GM23248 (cell line): ENCODE measurements at regions not wholly inside any gene's neighbourhood (a gene's known extent, or its start where the extent isn't known, plus 50 kb on each side); places are given as distances from the start of the nearest gene placed in this dataset.
A peak's percentile ranks its signal among the peaks of the same experiment; 100 is the strongest.
"Not testable (repeated sequence)": the region's sequence is repeated elsewhere in the genome, so short reads cannot be mapped to it uniquely, and the experiment has no call there.

Experiments
- DNase-seq: peaks from one replicate; pipeline ENCODE4 v3.0.0-alpha.2; 2015
- H2AFZ ChIP-seq: fragments of 200-600 bp; sonication (generic); 2 replicates; pipeline ENCODE4 v1.6.1; 2016; ENCODE audit warnings: antibody characterized with exemption
- H3F3A ChIP-seq: fragments of 200-600 bp; sonication (generic); 2 replicates; pipeline ENCODE4 v1.6.1; 2016; ENCODE audit warnings: mild to moderate bottlenecking, antibody characterized with exemption, mixed run types; ENCODE audit not compliant: insufficient read depth
- H3K27ac ChIP-seq: fragments of 200-600 bp; sonication (generic); 2 replicates; pipeline ENCODE4 v1.5.1; 2016; ENCODE audit warnings: mild to moderate bottlenecking
- H3K27me3 ChIP-seq: fragments of 200-600 bp; sonication (generic); replicated peaks from 2 replicates; pipeline ENCODE4 v1.6.1; 2016; ENCODE audit warnings: mild to moderate bottlenecking; ENCODE audit not compliant: insufficient read depth
- H3K36me3 ChIP-seq: fragments of 200-600 bp; sonication (generic); 2 replicates; pipeline ENCODE4 v1.6.1; 2016; ENCODE audit warnings: low read depth, mild to moderate bottlenecking
- H3K4me1 ChIP-seq: fragments of 200-600 bp; sonication (generic); 2 replicates; pipeline ENCODE4 v1.6.1; 2016; ENCODE audit warnings: mild to moderate bottlenecking; ENCODE audit not compliant: insufficient read depth
- H3K4me2 ChIP-seq: fragments of 200-600 bp; sonication (generic); one replicate; pipeline ENCODE4 v1.6.1; 2016; ENCODE audit warnings: mild to moderate bottlenecking; ENCODE audit not compliant: unreplicated experiment
- H3K4me3 ChIP-seq: fragments of 200-600 bp; sonication (generic); 2 replicates; pipeline ENCODE4 v1.5.1; 2016; ENCODE audit warnings: mild to moderate bottlenecking
- H3K79me2 ChIP-seq: fragments of 200-600 bp; sonication (generic); 2 replicates; pipeline ENCODE4 v1.6.1; 2016; ENCODE audit warnings: mild to moderate bottlenecking; ENCODE audit not compliant: insufficient read depth
- H3K9ac ChIP-seq: fragments of 200-600 bp; sonication (generic); 2 replicates; pipeline ENCODE4 v1.6.1; 2016; ENCODE audit warnings: mild to moderate bottlenecking
- H3K9me2 ChIP-seq: fragments of 200-600 bp; sonication (generic); 2 replicates; pipeline ENCODE4 v1.6.1; 2016; ENCODE audit warnings: mixed run types, mild to moderate bottlenecking, moderate library complexity; ENCODE audit not compliant: insufficient read depth
- H3K9me3 ChIP-seq: fragments of 200-600 bp; sonication (generic); one replicate; pipeline ENCODE4 v1.6.1; 2017; ENCODE audit warnings: low read depth
- H4K20me1 ChIP-seq: fragments of 200-600 bp; sonication (generic); 2 replicates; pipeline ENCODE4 v1.6.0; 2016; ENCODE audit not compliant: insufficient read depth
- EZH2 ChIP-seq: fragments of 200-600 bp; sonication (generic); IDR thresholded peaks from 2 replicates; pipeline ENCODE4 v1.6.1; 2018; ENCODE audit warnings: antibody characterized with exemption, mild to moderate bottlenecking; ENCODE audit not compliant: insufficient read depth, poor library complexity, severe bottlenecking
- EZH2phosphoT487 ChIP-seq: fragments of 200-600 bp; sonication (generic); IDR thresholded peaks from 2 replicates; pipeline ENCODE4 v1.6.1; 2018; ENCODE audit warnings: antibody characterized with exemption, moderate library complexity, mild to moderate bottlenecking, low read depth; ENCODE audit not compliant: insufficient read depth
- WGBS, 2 experiments: methylation state at CpG; one replicate each; pipeline ENCODE4 v1.1.6; 2015 to 2017; ENCODE audit warnings: low lambda C conversion rate in 2 of 2, low coverage in 1 of 2; ENCODE audit errors: missing lambda C conversion rate in 2 of 2; 5-methylcytosine and 5-hydroxymethylcytosine counted together
- in situ Hi-C: fragments of 300-500 bp; cut with MboI; formaldehyde crosslinking; loops from 2 replicates; pipeline ENCODE4 v1.15.0; 2020

- 89 to 94% methylated on average over 3 of the region's 3 CpGs for WGBS, 2 experiments
- no peaks in the 10 kb centered on the region for H3K9me3 ChIP-seq
- no peak overlapping the region for H3K4me3 ChIP-seq
- no peaks in the 10 kb centered on the region; the same call in 1 of the 2 replicates for H3K79me2 ChIP-seq
- H3K4me2 ChIP-seq: no peak overlapping the region
- H3F3A ChIP-seq: no peaks in the 10 kb centered on the region
- no peak overlapping the region for H3K9ac ChIP-seq
- H4K20me1 ChIP-seq: no peaks in the 10 kb centered on the region
- H2AFZ ChIP-seq: no peak overlapping the region
- H3K36me3 ChIP-seq: no peaks in the 10 kb centered on the region
- no peaks in the 10 kb centered on the region for H3K9me2 ChIP-seq
- in situ Hi-C loops: no loop called here
- no peak for DNase-seq
- peaks cover 4% of the 10 kb centered on the region; the same call in 1 of the 2 replicates for H3K4me1 ChIP-seq
- H3K27ac ChIP-seq: no peak overlapping the region
- H3K27me3 ChIP-seq: no peaks in the 10 kb centered on the region
- TF ChIP-seq EZH2: no peak
- TF ChIP-seq EZH2phosphoT487: no peak
Measured at GRCh38 chrY:19587311-19587710, 157.2 kb downstream of the KDM5D start.

GRCh38 chrY:19580990-19581389 is 163.5 kb downstream of the KDM5D start:
- H3K9me3 ChIP-seq, H3K4me2 ChIP-seq, H3F3A ChIP-seq, in situ Hi-C loops, H2AFZ ChIP-seq, H3K27me3 ChIP-seq, H3K36me3 ChIP-seq, H3K4me3 ChIP-seq, H3K9me2 ChIP-seq, H4K20me1 ChIP-seq, H3K4me1 ChIP-seq, DNase-seq, H3K27ac ChIP-seq, H3K9ac ChIP-seq: not testable (repeated sequence)
- 10 to 13% methylated on average over 3 of the region's 3 CpGs for WGBS, 2 experiments
- peaks cover 18% of the 10 kb centered on the region for H3K79me2 ChIP-seq

- no peaks in the 10 kb centered on the region for H3K9me2 ChIP-seq
- no peak overlapping the region for H3K27ac ChIP-seq
- no peaks in the 10 kb centered on the region for H3K36me3 ChIP-seq
- no peak overlapping the region for H3K4me3 ChIP-seq
- no peaks in the 10 kb centered on the region for H4K20me1 ChIP-seq
- peak; percentile 32 for DNase-seq
- no peaks in the 10 kb centered on the region for H3F3A ChIP-seq
- no peaks in the 10 kb centered on the region for H3K27me3 ChIP-seq
- no peak overlapping the region for H2AFZ ChIP-seq
- TF ChIP-seq EZH2phosphoT487 (no peak), EZH2 (no peak)
- in situ Hi-C loops: no loop called here
- no peak overlapping the region for H3K4me2 ChIP-seq
- peaks cover 44% of the 10 kb centered on the region for H3K79me2 ChIP-seq
- no peaks in the 10 kb centered on the region for H3K4me1 ChIP-seq
- no peak overlapping the region for H3K9ac ChIP-seq
- H3K9me3 ChIP-seq: no peaks in the 10 kb centered on the region
- 21 to 29% methylated on average over 3 of the region's 3 CpGs for WGBS, 2 experiments
Measured at GRCh38 chrY:19578281-19578874, 166.1 kb downstream of the KDM5D start.

DNA sequence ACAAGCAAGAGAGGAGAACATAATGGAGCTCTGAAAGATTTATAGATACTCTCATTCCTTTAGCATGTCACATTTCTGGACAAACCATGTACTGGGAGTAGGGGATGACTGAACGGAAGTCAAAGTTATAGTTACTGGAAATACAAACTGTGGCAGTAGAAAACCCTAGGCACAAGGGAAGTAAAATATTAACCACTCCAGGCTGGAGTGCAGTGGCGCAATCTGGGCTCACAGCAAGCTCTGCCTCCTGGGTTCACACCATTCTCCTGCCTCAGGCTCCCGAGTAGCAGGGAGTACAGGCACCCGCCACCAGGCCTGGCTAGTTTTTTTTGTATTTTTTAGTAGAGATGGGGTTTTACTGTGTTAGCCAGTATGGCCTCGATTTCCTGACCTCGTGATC is 167.3 kb downstream of the KDM5D start:
- Histone ChIP-seq H2AFZ (no peak overlapping the region), H3K9me3 (no peaks in the 10 kb centered on the region), H3K9ac (no peak overlapping the region), H3K36me3 (no peaks in the 10 kb centered on the region), H3F3A (no peaks in the 10 kb centered on the region), H3K4me3 (no peak overlapping the region), H3K27ac (no peak overlapping the region), H3K27me3 (no peaks in the 10 kb centered on the region), H4K20me1 (no peaks in the 10 kb centered on the region), H3K9me2 (no peaks in the 10 kb centered on the region), H3K4me2 (no peak overlapping the region), H3K79me2 (peaks cover 54% of the 10 kb centered on the region), H3K4me1 (no peaks in the 10 kb centered on the region)
- WGBS, 2 experiments: 82 to 86% methylated on average over 4 to 6 of the region's 6 CpGs
- in situ Hi-C loops: no loop called here
- DNase-seq: peak; percentile 3
- no peak for TF ChIP-seq EZH2phosphoT487
- TF ChIP-seq EZH2: no peak

GRCh38 chrY:19574939-19575338 is 169.6 kb downstream of the KDM5D start:
- TF ChIP-seq EZH2 (no peak), EZH2phosphoT487 (no peak)
- H3K4me2 ChIP-seq: no peak overlapping the region
- no peak overlapping the region for H3K9ac ChIP-seq
- no peak overlapping the region for H3K4me3 ChIP-seq
- no peaks in the 10 kb centered on the region for H3K27me3 ChIP-seq
- no peaks in the 10 kb centered on the region for H3K9me3 ChIP-seq
- peaks cover 62% of the 10 kb centered on the region for H3K79me2 ChIP-seq
- H3K36me3 ChIP-seq: no peaks in the 10 kb centered on the region
- DNase-seq: no peak
- in situ Hi-C loops: loop anchor here (25.0 kb wide), 1 partner anchor 137 kb away; no protein-coding TSS in a partner anchor
- H2AFZ ChIP-seq: no peak overlapping the region
- H3K27ac ChIP-seq: no peak overlapping the region
- H3F3A ChIP-seq: no peaks in the 10 kb centered on the region
- H3K9me2 ChIP-seq: no peaks in the 10 kb centered on the region
- no peaks in the 10 kb centered on the region for H4K20me1 ChIP-seq
- 0 out of 2 replicates have a peak, but pooled peaks cover 3% of the 10 kb centered on the region for H3K4me1 ChIP-seq
